Bronchial epithelial cell (primary cell): ENCODE measurements at regions not wholly inside any gene's neighbourhood (a gene's known extent, or its start where the extent isn't known, plus 50 kb on each side); places are given as distances from the start of the nearest gene placed in this dataset.

Experiments
- DNase-seq: peaks from one replicate; pipeline ENCODE4 v3.0.0-alpha.2; 2010; ENCODE audit warnings: low read depth
- FAIRE-seq: peaks from 2 replicates; lab custom pipeline; 2011; peaks lifted over from hg19 to GRCh38; lab: Jason Lieb, UNC
- H3K27me3 ChIP-seq: 2 replicates; pipeline ENCODE4 v1.5.1; 2011; ENCODE audit warnings: low read length; ENCODE audit not compliant: control insufficient read depth, insufficient read depth
- H3K36me3 ChIP-seq: 2 replicates; pipeline ENCODE4 v1.5.1; 2011; ENCODE audit warnings: low read length; ENCODE audit not compliant: control insufficient read depth, insufficient read depth
- H3K4me3 ChIP-seq: 2 replicates; pipeline ENCODE4 v1.5.1; 2011; ENCODE audit warnings: mild to moderate bottlenecking, low read depth, low read length, control low read depth
- CTCF ChIP-seq: IDR thresholded peaks from 2 replicates; pipeline ENCODE4 v1.5.1; 2011; ENCODE audit warnings: mild to moderate bottlenecking, moderate library complexity, low read length, control low read depth, inconsistent platforms; ENCODE audit not compliant: insufficient read depth, severe bottlenecking

GRCh38 chr5:96260009-96260408, 173.0 kb downstream of the PCSK1 start:
- DNase-seq, result no peak
- Histone ChIP-seq H3K36me3 (no peaks in the 10 kb centered on the region), H3K4me3 (no peak overlapping the region), H3K27me3 (no peaks in the 10 kb centered on the region)
- no peak for TF ChIP-seq CTCF
- FAIRE-seq, result no peak

- Histone ChIP-seq H3K36me3 (no peaks in the 10 kb centered on the region), H3K4me3 (no peak overlapping the region), H3K27me3 (no peaks in the 10 kb centered on the region)
- no peak for FAIRE-seq
- peak; percentile 88 for DNase-seq
- TF ChIP-seq CTCF, result no peak
Measured at GRCh38 chr5:96259151-96259772, 173.8 kb downstream of the PCSK1 start.

GRCh38 chr5:96258692-96259091, 174.4 kb downstream of the PCSK1 start:
- TF ChIP-seq CTCF, result no peak
- DNase-seq (peak; percentile 38), FAIRE-seq (no peak)
- no peaks in the 10 kb centered on the region for H3K27me3 ChIP-seq
- no peaks in the 10 kb centered on the region for H3K36me3 ChIP-seq
- no peak overlapping the region for H3K4me3 ChIP-seq

- Histone ChIP-seq H3K27me3 (no peaks in the 10 kb centered on the region), H3K4me3 (no peak overlapping the region), H3K36me3 (no peaks in the 10 kb centered on the region)
- no peak for FAIRE-seq
- TF ChIP-seq CTCF, result no peak
- DNase-seq, result peak; percentile 57
Measured at GRCh38 chr5:96257904-96258303, 175.1 kb downstream of the PCSK1 start.

- no peaks in the 10 kb centered on the region for H3K36me3 ChIP-seq
- no peak for TF ChIP-seq CTCF
- no peaks in the 10 kb centered on the region for H3K27me3 ChIP-seq
- DNase-seq (peak; percentile 31), FAIRE-seq (no peak)
- H3K4me3 ChIP-seq, result no peak overlapping the region
Measured at GRCh38 chr5:96256795-96257470, 176.1 kb downstream of the PCSK1 start.
